Chondrocyte (in vitro differentiated cells): ENCODE measurements at regions not wholly inside any gene's neighbourhood (a gene's known extent, or its start where the extent isn't known, plus 50 kb on each side); places are given as distances from the start of the nearest gene placed in this dataset.

ENCODE experiments used
- DNase-seq: peaks from one replicate; pipeline ENCODE4 v3.0.0; 2021; ENCODE audit warnings: mixed read lengths, low spot score
- H3K27ac Mint-ChIP-seq: one replicate; pipeline ENCODE4 v1.8.0; 2021; ENCODE audit warnings: mild to moderate bottlenecking, moderate library complexity, mixed read lengths; ENCODE audit not compliant: unreplicated experiment
- H3K27me3 Mint-ChIP-seq: 2 replicates; pipeline ENCODE4 v1.8.0; 2021; ENCODE audit warnings: low read depth, mixed read lengths
- H3K36me3 Mint-ChIP-seq: 2 replicates; pipeline ENCODE4 v1.8.0; 2021; ENCODE audit warnings: low read depth, mixed read lengths
- H3K4me1 Mint-ChIP-seq: 2 replicates; pipeline ENCODE4 v1.8.0; 2021; ENCODE audit warnings: low read depth, mild to moderate bottlenecking, mixed read lengths
- H3K4me3 Mint-ChIP-seq: one replicate; pipeline ENCODE4 v1.8.0; 2021; ENCODE audit warnings: mild to moderate bottlenecking, moderate library complexity, mixed read lengths; ENCODE audit not compliant: unreplicated experiment
- H3K9me3 Mint-ChIP-seq: 2 replicates; pipeline ENCODE4 v1.8.0; 2021; ENCODE audit warnings: low read depth, mixed read lengths
- TF ChIP-seq, protein P1 (sequence below): fragments of 200-600 bp; sonication (generic); IDR thresholded peaks from 2 replicates; pipeline ENCODE4 v1.5.0; 2021; ENCODE audit warnings: antibody characterized with exemption, mild to moderate bottlenecking, moderate library complexity

DNA sequence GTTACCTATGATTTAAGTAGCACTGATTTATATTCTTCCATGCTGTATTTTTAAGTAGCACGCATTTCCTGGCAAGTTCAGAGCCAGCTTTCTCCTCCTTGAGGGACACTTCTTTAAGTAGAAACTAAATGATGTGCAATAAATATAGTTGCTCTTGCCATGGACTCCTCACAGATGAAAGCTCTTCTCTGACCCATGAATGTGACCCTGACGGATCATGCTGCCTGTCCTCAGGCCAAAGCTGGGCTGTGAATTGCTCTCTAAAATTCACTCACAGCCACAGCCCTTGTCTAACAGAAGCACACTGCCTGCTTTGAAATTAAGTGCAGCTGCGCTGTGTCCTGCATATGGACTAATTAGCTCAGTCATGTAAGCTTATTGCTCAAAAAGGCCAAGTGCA, 438.8 kb downstream of the PMP22 start:
- no peak overlapping the region for H3K4me3 Mint-ChIP-seq
- peaks cover 17% of the 10 kb centered on the region for H3K9me3 Mint-ChIP-seq
- H3K36me3 Mint-ChIP-seq: peaks cover 5% of the 10 kb centered on the region
- H3K4me1 Mint-ChIP-seq: peaks cover 2% of the 10 kb centered on the region
- H3K27ac Mint-ChIP-seq: no peak overlapping the region
- TF ChIP-seq, protein P1, sequence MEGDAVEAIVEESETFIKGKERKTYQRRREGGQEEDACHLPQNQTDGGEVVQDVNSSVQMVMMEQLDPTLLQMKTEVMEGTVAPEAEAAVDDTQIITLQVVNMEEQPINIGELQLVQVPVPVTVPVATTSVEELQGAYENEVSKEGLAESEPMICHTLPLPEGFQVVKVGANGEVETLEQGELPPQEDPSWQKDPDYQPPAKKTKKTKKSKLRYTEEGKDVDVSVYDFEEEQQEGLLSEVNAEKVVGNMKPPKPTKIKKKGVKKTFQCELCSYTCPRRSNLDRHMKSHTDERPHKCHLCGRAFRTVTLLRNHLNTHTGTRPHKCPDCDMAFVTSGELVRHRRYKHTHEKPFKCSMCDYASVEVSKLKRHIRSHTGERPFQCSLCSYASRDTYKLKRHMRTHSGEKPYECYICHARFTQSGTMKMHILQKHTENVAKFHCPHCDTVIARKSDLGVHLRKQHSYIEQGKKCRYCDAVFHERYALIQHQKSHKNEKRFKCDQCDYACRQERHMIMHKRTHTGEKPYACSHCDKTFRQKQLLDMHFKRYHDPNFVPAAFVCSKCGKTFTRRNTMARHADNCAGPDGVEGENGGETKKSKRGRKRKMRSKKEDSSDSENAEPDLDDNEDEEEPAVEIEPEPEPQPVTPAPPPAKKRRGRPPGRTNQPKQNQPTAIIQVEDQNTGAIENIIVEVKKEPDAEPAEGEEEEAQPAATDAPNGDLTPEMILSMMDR: no peak
- DNase-seq: no peak
- H3K27me3 Mint-ChIP-seq: no peaks in the 10 kb centered on the region

- H3K27ac Mint-ChIP-seq: no peak overlapping the region
- H3K27me3 Mint-ChIP-seq: no peaks in the 10 kb centered on the region
- peaks cover 3% of the 10 kb centered on the region for H3K4me1 Mint-ChIP-seq
- H3K36me3 Mint-ChIP-seq: no peaks in the 10 kb centered on the region
- no peak overlapping the region for H3K4me3 Mint-ChIP-seq
- TF ChIP-seq, protein P1: no peak
- no peak for DNase-seq
- peaks cover 14% of the 10 kb centered on the region for H3K9me3 Mint-ChIP-seq
Observed at GRCh38 chr17:14818469-14818868, 446.7 kb downstream of the PMP22 start.

- no peaks in the 10 kb centered on the region for H3K27me3 Mint-ChIP-seq
- no peak overlapping the region for H3K27ac Mint-ChIP-seq
- TF ChIP-seq, protein P1: no peak
- DNase-seq: no peak
- no peak overlapping the region for H3K4me3 Mint-ChIP-seq
- H3K9me3 Mint-ChIP-seq: peaks cover 30% of the 10 kb centered on the region
- H3K4me1 Mint-ChIP-seq: peaks cover 3% of the 10 kb centered on the region
- no peaks in the 10 kb centered on the region for H3K36me3 Mint-ChIP-seq
Observed at GRCh38 chr17:14815079-14815478, 450.0 kb downstream of the PMP22 start.

DNA sequence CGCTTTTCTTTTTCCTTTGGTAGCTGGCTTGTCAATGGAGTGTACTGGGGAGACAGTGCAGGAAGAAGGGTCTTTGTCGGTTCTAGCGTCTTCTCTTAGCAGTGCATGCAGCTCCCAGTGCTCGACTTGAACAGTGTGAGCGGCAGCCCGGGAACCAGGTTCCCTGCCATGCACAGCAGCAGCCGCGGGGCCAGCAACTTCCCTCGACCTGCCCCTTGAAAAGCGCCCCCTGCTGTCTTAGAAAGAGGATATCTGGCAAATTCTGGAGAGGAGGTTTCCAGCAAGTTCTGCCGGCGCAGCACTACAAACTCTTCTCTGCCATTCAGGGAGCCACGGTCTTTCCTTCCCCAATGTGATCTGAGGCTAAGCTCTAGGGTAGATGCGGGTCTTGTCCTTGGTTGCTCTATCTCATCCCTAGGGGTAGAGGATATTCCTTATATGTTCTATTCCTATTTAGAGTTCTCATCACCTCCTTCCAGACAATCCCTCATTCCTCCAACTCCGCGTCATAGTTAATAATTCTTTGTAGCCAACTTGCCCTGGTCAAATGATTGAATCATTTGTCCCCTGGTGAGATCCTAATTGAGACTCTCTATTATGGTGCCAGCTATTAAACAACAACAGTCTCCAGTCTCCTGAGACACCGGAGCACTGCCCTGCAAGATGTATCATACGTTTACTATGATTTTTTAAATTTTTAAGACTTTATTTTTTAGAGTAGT, 451.3 kb downstream of the PMP22 start:
- Mint-ChIP-seq H3K4me3 (no peak overlapping the region), H3K4me1 (peaks cover 3% of the 10 kb centered on the region), H3K27ac (no peak overlapping the region), H3K9me3 (peaks cover 31% of the 10 kb centered on the region), H3K36me3 (no peaks in the 10 kb centered on the region), H3K27me3 (no peaks in the 10 kb centered on the region)
- TF ChIP-seq, protein P1: peak; percentile 42
- DNase-seq: no peak

GRCh38 chr17:14808425-14808824, 456.7 kb downstream of the PMP22 start:
- no peak for DNase-seq
- no peak overlapping the region for H3K27ac Mint-ChIP-seq
- TF ChIP-seq, protein P1: no peak

More at GRCh38 chr17:14808425-14808824, 456.7 kb downstream of the PMP22 start:
- Mint-ChIP-seq H3K9me3 (peaks cover 32% of the 10 kb centered on the region), H3K27me3 (no peaks in the 10 kb centered on the region), H3K4me3 (no peak overlapping the region), H3K36me3 (peaks cover 4% of the 10 kb centered on the region), H3K4me1 (peaks cover 8% of the 10 kb centered on the region)
